ENCODE measurements at regions not wholly inside any gene's neighbourhood (a gene's known extent, or its start where the extent isn't known, plus 50 kb on each side); places are given as distances from the start of the nearest gene placed in this dataset.
A peak's percentile ranks its signal among the peaks of the same experiment; 100 is the strongest.

- peak; percentile 92 for FAIRE-seq
- no peak for DNase-seq (ENCODE audit: insufficient read length, low spot score)
Observed at GRCh38 chr20:56986931-56987720, 279.3 kb downstream of the BMP7 start.

DNA sequence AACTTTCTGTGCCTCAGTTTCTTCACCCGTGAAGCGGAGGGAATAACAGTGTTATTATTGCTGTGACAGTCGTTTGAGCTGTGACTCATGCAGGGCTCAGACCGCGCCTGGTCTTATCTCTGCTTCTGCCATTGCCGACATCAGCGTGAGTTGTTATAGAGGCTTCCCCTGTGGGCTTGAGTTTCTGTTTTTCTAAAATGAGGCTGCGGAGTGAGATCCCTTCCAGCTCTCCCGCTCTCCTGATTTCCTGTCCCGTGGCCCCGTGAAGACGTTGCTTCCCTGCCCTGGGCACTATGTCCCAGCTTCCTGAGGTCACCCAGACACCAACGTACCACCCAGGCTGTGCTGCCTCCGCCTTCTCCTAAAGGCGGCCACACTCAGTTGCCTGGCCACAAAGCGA lies 278.5 kb downstream of the BMP7 start:
- DNase-seq (ENCODE audit: insufficient read length, low spot score) (no peak), FAIRE-seq (peak; percentile 85)

DNA sequence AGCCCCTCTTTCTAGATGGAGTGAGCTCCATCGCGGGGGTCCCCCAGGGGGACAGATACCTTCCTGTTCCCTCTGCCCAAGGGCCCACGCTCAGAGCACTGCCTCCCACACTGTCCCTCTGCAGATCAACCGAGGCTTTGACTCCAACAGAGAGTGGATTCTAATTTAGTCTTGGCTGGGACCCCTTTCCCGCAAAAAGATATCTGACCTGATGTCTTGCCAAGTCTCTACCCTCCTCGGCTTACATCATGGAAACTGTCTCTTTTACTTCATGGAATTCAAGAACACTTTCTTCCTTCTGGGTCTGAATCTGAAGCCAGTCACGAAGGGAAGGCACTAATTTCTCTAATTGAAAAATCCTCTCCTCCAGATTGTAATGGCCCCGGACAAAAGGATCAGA lies 278.0 kb downstream of the BMP7 start:
- DNase-seq (ENCODE audit: insufficient read length, low spot score) = no peak
- no peak for FAIRE-seq

DNA sequence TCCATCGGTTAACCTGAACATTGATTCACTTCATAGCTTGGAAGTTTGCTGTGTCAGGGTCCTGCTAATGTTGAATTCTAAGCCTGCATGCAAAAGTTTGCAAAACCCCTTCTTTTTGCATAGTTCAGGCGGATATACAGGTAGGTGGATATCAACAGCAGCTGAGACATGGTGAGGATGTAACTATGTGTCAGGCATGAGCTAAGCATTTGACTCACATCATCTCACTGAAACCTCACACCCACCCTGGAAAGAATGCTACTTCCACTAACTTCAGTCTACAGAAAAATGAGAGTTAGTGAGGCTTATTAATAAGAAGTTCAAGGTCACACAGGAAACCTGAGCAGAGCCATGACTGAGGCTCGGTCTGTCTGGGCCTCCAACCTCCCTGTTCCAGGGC lies 276.9 kb downstream of the BMP7 start:
- FAIRE-seq (no peak), DNase-seq (ENCODE audit: insufficient read length, low spot score) (no peak)

DNA sequence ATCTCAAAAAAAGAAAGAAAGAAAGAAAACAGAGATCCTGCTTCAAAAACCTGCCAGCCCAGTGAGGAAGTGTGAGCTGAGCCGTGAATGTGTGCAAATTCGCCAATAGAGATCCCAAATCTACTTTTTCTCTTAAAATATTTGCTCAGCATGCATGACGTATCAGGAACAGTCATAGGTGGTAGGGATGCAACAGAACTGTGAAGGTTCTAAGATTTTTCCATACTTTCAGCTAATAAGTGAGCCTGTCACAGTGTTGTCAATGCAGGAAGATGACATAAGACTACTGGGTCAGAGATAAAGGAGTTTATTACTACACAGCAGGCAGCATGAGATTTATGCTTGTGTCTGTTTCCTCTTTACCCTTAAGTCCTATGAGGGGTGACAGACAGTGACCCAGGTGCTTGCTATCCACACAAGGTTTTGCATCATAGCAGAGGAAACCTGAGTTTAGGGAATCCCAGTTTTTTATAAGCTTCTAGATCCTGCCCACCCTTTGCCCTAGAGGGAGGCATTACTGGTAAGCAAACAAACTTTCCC lies 273.4 kb downstream of the BMP7 start:
- peak; percentile 16 for FAIRE-seq
- no peak for DNase-seq (ENCODE audit: insufficient read length, low spot score)

DNA sequence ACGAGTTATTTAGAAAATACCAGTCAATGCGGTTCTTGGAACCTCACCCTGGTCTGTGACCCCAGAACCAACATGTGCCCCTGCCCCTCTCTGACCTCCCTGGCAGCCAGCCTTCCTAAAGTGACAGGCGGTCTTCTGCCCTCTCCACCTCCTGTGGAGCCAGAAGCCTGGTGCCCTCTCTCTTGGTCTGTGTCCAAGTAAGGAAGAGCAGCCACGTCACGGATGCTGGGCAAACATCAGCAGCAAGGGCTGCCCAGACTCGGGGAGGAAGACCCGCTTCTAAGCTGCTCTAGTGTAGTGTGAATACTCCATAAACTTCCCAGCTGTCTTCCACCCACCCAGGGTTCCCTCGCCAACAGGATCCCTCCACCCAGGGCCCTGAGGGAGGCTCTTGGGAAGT lies 272.4 kb downstream of the BMP7 start:
- DNase-seq (ENCODE audit: insufficient read length, low spot score) = no peak
- FAIRE-seq = peak; percentile 13

- FAIRE-seq (peak; percentile 23), DNase-seq (ENCODE audit: insufficient read length, low spot score) (no peak)
Observed at GRCh38 chr20:56995149-56995548, 271.3 kb downstream of the BMP7 start.

DNA sequence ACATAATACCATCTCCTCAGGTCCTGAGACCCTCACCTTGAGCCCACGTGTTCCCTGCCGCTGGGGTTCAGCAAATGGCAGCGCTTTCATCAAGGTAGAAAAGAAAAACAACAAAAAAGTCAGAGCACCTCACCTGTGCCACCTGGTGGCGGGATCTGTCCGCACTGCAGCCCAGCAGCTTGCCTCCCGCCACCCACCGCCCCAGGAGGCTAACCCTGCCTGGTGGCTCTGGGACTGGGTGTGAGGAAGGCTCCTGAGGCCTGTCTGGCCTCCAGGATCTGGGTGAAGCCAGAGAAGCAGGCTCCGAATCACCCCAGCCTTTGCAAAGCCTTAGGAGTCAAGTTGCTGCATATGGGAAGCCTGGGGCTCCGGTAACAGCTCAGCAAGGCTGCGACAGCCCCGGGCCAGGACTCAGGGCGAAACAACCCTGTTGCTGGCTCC lies 270.8 kb downstream of the BMP7 start:
- DNase-seq (ENCODE audit: insufficient read length, low spot score) = peak; percentile 80

GRCh38 chr20:56996533-56996932 lies 269.9 kb downstream of the BMP7 start:
- DNase-seq (ENCODE audit: insufficient read length, low spot score) (no peak), FAIRE-seq (peak; percentile 26)

More for the DNA sequence above, 270.8 kb downstream of the BMP7 start:
- peak; percentile 87 for FAIRE-seq

DNA sequence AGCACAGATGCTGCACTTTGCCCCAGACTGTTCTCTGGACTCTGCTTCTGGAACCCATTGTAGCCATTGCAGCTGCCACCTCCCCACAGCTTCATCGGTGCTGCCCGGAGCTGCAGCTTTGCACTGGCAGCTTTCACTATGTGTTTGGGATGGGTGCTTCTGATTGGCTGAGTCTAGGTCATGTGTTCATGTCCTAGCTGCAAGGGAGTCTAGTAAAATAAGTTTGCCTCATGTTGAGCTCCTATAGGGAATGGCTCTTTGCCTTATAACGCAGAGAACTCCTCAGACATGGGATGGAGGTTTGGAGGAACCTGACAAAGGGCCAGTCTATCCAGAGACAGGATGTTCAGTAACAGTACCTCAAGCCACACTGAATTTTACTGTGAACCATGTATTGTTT lies 268.0 kb downstream of the BMP7 start:
- DNase-seq (ENCODE audit: insufficient read length, low spot score) (no peak), FAIRE-seq (peak; percentile 97)

DNA sequence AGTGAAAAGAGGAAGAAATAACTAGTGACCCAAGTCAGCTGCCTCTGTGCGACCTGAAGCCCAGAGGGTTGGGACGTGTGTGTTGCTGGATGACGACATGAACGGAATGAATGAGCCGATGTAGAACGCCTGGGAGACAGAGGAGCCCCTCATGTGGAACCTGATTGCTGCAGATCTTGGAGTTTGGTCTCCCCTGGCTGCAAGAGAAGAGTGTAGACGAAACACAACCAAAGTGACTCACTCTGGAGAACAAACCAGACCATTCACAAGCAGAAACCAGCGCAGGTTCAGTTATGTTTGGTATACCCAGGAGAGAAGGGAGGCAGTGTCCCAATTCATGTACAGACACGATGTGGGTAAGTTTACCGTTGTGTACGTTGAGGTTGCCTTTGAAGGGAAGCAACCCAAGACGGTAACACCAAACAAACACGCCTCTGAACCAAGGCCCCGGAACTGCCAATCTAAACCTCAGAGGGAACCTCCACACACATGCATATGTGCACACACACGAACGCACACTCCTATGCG lies 265.9 kb downstream of the BMP7 start:
- no peak for DNase-seq (ENCODE audit: insufficient read length, low spot score)
- FAIRE-seq = no peak

DNA sequence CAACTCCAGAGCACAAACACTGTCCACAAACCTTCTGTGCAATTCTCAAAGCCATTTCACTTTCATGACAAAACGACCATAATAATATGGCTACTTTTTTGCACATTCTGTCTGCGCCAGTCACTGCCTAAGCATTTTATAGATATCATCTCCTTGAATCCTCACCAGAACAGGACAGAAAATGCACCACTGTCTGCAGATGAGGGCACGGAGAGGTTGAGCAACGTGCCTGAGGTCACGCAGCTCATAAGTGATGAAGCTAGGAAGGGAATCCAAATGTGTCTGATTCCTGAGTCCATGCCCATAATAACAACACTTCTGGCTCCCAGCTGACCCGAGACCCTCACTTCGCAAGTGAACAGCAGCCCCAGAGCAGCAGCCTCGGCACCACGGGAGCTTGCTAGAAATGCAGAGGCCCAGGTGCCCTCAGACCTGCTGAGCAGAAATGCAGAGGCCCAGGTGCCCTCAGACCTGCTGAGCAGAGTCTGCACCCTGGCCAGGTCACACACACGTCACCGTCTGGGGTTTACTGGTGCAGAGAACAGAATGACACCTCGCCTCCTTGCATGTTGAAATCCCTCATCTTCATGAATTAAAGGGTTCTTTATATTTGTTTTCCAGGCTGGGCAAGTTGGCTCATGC lies 265.2 kb downstream of the BMP7 start:
- FAIRE-seq (no peak), DNase-seq (ENCODE audit: insufficient read length, low spot score) (no peak)

GRCh38 chr20:57002066-57002570 lies 264.3 kb downstream of the BMP7 start:
- DNase-seq (ENCODE audit: insufficient read length, low spot score) (no peak), FAIRE-seq (peak; percentile 74)

- DNase-seq (ENCODE audit: insufficient read length, low spot score) (no peak), FAIRE-seq (peak; percentile 38)
Observed at GRCh38 chr20:57003012-57003411, 263.4 kb downstream of the BMP7 start.

DNA sequence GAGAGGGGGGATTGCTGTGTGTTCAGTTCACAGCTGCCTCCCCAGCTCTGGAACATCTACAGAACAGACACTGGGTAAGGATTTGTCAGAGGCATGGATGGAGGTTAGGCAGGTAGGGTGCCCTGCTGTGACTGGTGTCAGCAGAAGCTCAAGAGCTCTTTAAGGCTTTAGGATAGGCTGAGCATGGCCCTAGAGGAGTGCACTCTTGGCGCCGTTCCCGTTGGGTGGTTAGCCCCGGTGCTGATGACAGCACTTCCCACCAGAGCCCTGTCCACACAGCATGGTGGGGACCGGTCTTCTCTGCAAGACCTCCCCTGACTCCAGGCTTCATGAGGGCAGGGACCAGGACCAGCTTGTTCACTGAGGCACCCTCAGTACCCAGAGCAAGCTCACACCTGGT lies 262.0 kb downstream of the BMP7 start:
- DNase-seq (ENCODE audit: insufficient read length, low spot score) = no peak
- no peak for FAIRE-seq

DNA sequence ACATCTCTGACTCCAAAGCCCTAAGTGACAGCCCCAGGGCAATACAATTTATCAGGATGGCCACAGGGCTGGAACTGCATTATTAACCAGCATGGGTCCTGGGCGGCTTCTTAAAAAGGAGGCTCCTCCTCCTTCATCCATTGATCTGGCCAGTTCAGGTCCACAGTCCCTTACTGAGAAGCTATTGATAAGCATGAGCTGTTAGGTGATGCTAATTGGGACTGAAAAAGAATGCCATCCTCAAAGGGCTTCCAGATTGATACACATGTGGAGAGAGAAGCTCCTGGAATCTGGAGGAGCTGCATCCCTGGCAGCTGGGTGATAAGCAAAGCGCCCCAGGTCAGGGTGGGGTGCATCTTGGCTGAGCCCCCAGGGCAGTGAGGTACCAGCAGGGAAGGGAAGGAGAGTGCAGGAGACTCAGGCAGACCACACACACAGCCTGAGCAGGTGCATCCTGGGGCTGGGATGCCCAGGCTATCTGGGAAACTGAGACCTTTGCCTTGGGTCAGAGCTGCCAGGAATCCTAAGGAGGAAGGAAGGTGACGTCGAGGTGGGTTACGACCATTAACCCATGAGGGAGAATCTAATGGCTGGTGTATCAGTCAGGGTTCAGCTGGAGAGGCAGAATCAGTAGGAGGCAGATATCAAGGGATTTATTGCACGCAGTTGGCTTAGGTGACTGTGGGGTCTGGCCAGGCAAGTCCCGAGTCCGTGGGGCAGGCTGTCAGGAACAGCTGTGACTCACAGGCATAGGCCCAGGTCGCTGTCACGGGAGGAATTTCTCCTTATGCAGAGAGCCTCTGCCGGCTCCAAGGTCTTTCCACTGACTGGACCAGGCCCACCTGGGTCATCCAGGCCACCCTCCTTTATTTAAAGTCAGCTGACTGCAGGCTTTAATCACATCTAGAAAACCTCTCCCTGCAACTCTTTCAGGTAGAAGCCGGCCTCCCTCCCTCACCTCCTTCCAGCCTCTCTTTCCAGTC lies 261.2 kb downstream of the BMP7 start:
- DNase-seq (ENCODE audit: insufficient read length, low spot score) = no peak
- peak; percentile 92 for FAIRE-seq

DNA sequence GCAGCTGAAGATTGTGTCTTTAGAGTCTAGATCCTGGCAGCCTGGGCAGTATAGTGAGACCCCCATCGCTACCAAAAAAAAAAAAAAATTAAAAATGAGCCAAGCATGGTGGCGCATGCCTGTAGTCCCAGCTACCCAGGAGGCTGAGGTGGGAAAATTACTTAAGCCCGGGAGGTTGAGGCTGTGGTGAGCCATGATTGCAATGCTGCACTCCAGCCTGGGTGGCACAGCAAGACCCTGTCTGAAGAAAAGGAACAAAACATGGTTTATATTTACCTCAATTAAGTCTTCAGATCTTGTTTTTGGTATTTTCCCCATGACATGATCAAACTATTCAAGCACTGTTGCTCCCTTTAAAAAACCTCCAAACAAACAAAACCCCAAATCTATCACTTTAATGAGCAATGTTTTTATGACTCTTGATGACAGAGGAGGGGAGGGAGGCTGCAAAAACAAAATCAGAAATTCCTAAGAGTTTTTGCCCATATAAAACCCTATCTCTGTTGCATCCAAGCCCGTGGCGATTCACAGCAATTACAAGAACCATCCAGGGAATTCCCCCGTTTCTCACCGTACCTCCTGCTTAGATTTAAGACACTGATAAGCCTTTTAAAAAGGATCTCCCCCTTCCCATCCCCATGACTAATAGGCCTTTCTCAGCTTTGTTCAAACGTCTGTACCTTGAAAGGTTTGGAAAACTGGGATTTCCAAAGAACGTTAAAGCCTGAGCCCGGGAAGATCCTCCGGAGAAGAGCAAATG lies 259.9 kb downstream of the BMP7 start:
- FAIRE-seq = peak; percentile 69
- DNase-seq (ENCODE audit: insufficient read length, low spot score) = peak; percentile 54

GRCh38 chr20:57007171-57007540 lies 259.3 kb downstream of the BMP7 start:
- no peak for FAIRE-seq
- DNase-seq (ENCODE audit: insufficient read length, low spot score) = no peak

GRCh38 chr20:57008217-57008616 lies 258.2 kb downstream of the BMP7 start:
- FAIRE-seq = peak; percentile 79

DNA sequence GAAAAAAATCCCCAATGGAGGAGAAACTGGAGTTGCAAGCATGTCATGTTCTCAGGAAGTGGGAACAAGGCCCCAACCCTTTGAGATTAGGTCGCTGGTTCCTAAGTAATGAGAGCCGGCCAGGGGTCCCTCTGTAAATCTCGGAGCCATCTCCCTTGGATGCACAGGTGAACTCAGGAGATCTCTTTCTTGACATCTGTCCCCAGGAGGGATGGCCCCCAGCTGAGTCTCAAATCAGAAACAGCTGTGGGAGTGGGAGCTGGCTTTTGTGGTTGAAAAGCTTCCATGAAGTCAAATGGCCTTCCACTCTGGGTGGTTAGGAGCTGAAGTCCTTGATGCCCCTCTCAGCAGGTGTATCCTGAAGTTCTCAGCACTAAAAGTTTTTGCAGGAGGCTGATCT lies 257.1 kb downstream of the BMP7 start:
- no peak for DNase-seq (ENCODE audit: insufficient read length, low spot score)
- FAIRE-seq = no peak

More at GRCh38 chr20:57008217-57008616, 258.2 kb downstream of the BMP7 start:
- peak; percentile 53 for DNase-seq (ENCODE audit: insufficient read length, low spot score)

Data from HTR-8/SVneo (cell line).